KMS-11 (cell line): ENCODE measurements at regions not wholly inside any gene's neighbourhood (a gene's known extent, or its start where the extent isn't known, plus 50 kb on each side); places are given as distances from the start of the nearest gene placed in this dataset.

Experiments
- H2AFZ ChIP-seq: fragments of 200-600 bp; sonication (generic); 2 replicates; pipeline ENCODE4 v1.6.1; 2016; ENCODE audit warnings: antibody characterized with exemption, mixed run types, low read depth
- H3K27ac ChIP-seq: fragments of 200-600 bp; sonication (generic); 2 replicates; pipeline ENCODE4 v1.6.1; 2016; ENCODE audit warnings: mild to moderate bottlenecking, mixed run types
- H3K27me3 ChIP-seq: fragments of 200-600 bp; sonication (generic); 2 replicates; pipeline ENCODE4 v1.6.1; 2017; ENCODE audit warnings: mild to moderate bottlenecking, low read depth, mixed run types, moderate library complexity; ENCODE audit not compliant: insufficient read depth
- H3K36me3 ChIP-seq: fragments of 200-600 bp; sonication (generic); 2 replicates; pipeline ENCODE4 v1.6.1; 2017; ENCODE audit warnings: mild to moderate bottlenecking, mixed run types; ENCODE audit not compliant: insufficient read depth
- H3K4me1 ChIP-seq: fragments of 200-600 bp; sonication (generic); 2 replicates; pipeline ENCODE4 v1.6.1; 2016; ENCODE audit warnings: mild to moderate bottlenecking, low read depth, mixed run types; ENCODE audit not compliant: poor library complexity, severe bottlenecking
- H3K4me2 ChIP-seq: fragments of 200-600 bp; sonication (generic); 2 replicates; pipeline ENCODE4 v1.7.0; 2016; ENCODE audit warnings: mild to moderate bottlenecking, mixed run types
- H3K4me3 ChIP-seq: fragments of 200-600 bp; sonication (generic); IDR thresholded peaks from 2 replicates; pipeline ENCODE4 v1.6.1; 2017; ENCODE audit warnings: low read depth, low read length, mixed read lengths; ENCODE audit not compliant: insufficient read depth
- H3K79me2 ChIP-seq: fragments of 200-600 bp; sonication (generic); 2 replicates; pipeline ENCODE4 v1.6.1; 2016; ENCODE audit warnings: low read depth, mixed run types; ENCODE audit not compliant: insufficient read depth
- H3K9ac ChIP-seq: fragments of 200-600 bp; sonication (generic); 2 replicates; pipeline ENCODE4 v1.6.1; 2016; ENCODE audit warnings: mild to moderate bottlenecking, mixed run types
- H4K20me1 ChIP-seq: fragments of 200-600 bp; sonication (generic); 2 replicates; pipeline ENCODE4 v1.6.1; 2016; ENCODE audit warnings: mild to moderate bottlenecking, mixed run types; ENCODE audit not compliant: insufficient read depth
- TF ChIP-seq, protein P1 (sequence below): fragments of 200-600 bp; sonication (generic); conservative IDR thresholded peaks from 2 replicates; pipeline ENCODE4 v1.6.1; 2017; ENCODE audit warnings: low read depth, mild to moderate bottlenecking, antibody characterized with exemption, low read length, moderate library complexity, mixed read lengths

DNA sequence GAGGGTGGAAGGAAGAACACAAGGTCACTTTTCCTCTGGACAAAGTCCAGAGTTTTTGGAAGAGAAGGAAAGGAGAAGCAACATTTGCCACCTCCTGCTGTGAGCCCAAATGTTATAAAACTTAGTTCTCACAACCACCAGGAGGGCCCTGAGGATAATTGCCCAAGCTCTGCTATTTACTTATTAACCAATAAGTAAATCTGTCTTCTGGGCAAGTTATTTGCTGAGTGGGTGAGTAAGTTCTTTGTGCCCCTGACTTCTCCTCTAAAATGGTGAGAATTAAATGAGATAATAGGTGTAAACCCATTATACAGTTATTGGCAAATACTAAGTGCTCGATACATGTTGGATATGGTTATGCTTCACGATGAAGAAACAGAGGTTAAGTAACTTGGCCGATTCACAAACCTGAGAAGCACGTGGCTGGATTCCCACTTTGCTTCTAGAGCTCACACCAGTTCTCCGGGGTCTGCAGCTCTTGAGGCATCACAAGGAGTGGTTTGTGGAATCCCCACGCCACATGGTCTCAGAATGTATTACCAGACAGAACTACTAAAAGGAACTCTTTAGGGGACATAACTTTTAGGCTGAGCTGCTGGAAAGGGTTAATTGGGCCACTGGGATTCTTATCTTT is 164.1 kb downstream of the MYCN start:
- Histone ChIP-seq H3K4me2 (no peak overlapping the region), H3K79me2 (no peaks in the 10 kb centered on the region), H3K27me3 (no peaks in the 10 kb centered on the region), H2AFZ (no peak overlapping the region), H3K4me3 (no peak overlapping the region), H3K9ac (no peak overlapping the region), H4K20me1 (no peaks in the 10 kb centered on the region), H3K27ac (no peak overlapping the region), H3K36me3 (no peaks in the 10 kb centered on the region), H3K4me1 (no peaks in the 10 kb centered on the region)
- TF ChIP-seq, protein P1, sequence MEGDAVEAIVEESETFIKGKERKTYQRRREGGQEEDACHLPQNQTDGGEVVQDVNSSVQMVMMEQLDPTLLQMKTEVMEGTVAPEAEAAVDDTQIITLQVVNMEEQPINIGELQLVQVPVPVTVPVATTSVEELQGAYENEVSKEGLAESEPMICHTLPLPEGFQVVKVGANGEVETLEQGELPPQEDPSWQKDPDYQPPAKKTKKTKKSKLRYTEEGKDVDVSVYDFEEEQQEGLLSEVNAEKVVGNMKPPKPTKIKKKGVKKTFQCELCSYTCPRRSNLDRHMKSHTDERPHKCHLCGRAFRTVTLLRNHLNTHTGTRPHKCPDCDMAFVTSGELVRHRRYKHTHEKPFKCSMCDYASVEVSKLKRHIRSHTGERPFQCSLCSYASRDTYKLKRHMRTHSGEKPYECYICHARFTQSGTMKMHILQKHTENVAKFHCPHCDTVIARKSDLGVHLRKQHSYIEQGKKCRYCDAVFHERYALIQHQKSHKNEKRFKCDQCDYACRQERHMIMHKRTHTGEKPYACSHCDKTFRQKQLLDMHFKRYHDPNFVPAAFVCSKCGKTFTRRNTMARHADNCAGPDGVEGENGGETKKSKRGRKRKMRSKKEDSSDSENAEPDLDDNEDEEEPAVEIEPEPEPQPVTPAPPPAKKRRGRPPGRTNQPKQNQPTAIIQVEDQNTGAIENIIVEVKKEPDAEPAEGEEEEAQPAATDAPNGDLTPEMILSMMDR: no peak

GRCh38 chr2:16103614-16104314 is 163.4 kb downstream of the MYCN start:
- Histone ChIP-seq H4K20me1 (no peaks in the 10 kb centered on the region), H2AFZ (no peak overlapping the region), H3K27ac (no peak overlapping the region), H3K79me2 (no peaks in the 10 kb centered on the region), H3K4me2 (no peak overlapping the region), H3K36me3 (no peaks in the 10 kb centered on the region), H3K4me1 (no peaks in the 10 kb centered on the region), H3K27me3 (no peaks in the 10 kb centered on the region), H3K4me3 (no peak overlapping the region), H3K9ac (no peak overlapping the region)
- TF ChIP-seq, protein P1: no peak

DNA sequence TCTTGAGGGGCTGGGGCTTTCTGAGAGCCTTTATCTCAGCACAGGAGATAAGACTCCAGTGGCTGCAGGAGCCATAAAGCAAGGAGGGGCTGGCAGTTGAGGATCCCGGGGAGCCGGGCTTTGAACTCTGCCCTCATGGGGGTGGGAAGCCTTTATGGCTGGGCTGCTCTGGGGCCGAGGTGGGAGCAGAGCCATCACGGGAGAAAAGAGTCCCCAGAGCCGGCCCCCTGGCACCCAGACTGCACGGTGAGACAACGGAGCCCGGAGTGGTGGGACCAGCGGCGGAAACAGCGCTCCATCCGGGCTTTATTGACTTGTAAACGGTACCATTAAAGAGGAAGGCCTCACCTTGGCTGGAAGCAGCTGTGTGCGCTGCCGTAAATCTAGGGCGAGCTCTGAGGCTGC is 162.6 kb downstream of the MYCN start:
- H3K4me2 ChIP-seq: no peak overlapping the region
- no peak overlapping the region for H3K27ac ChIP-seq
- H2AFZ ChIP-seq: no peak overlapping the region
- no peak overlapping the region for H3K4me3 ChIP-seq
- H3K36me3 ChIP-seq: no peaks in the 10 kb centered on the region
- H3K79me2 ChIP-seq: no peaks in the 10 kb centered on the region
- TF ChIP-seq, protein P1: no peak
- H3K9ac ChIP-seq: no peak overlapping the region
- no peaks in the 10 kb centered on the region for H3K4me1 ChIP-seq
- no peaks in the 10 kb centered on the region for H3K27me3 ChIP-seq
- H4K20me1 ChIP-seq: no peaks in the 10 kb centered on the region

- Histone ChIP-seq H3K4me1 (no peaks in the 10 kb centered on the region), H3K9ac (no peak overlapping the region), H3K36me3 (no peaks in the 10 kb centered on the region), H3K27ac (no peak overlapping the region), H3K79me2 (no peaks in the 10 kb centered on the region), H3K27me3 (no peaks in the 10 kb centered on the region), H3K4me2 (no peak overlapping the region), H2AFZ (no peak overlapping the region), H3K4me3 (no peak overlapping the region), H4K20me1 (no peaks in the 10 kb centered on the region)
- TF ChIP-seq, protein P1: no peak
Measured at GRCh38 chr2:16102358-16102975, 162.1 kb downstream of the MYCN start.
